Neural cell (in vitro differentiated cells): ENCODE measurements at regions not wholly inside any gene's neighbourhood (a gene's known extent, or its start where the extent isn't known, plus 50 kb on each side); places are given as distances from the start of the nearest gene placed in this dataset.

Source experiments
- H2AFZ ChIP-seq: fragments of 200-600, 300-800 bp; sonication (generic), shearing (Covaris generic); 2 replicates; pipeline ENCODE4 v1.6.0; 2014; ENCODE audit warnings: low read depth, mild to moderate bottlenecking, antibody characterized with exemption, low read length, moderate library complexity
- H3F3A ChIP-seq: fragments of 200-600 bp; shearing (Covaris generic); 2 replicates; pipeline ENCODE4 v1.6.1; 2016; ENCODE audit warnings: mild to moderate bottlenecking, moderate library complexity, mixed read lengths, antibody characterized with exemption, low read length; ENCODE audit not compliant: insufficient read depth, poor library complexity, severe bottlenecking
- H3K27ac ChIP-seq: fragments of 200-600, 300-800 bp; sonication (generic), shearing (Covaris generic); 2 replicates; pipeline ENCODE4 v1.5.1; 2014; ENCODE audit warnings: mild to moderate bottlenecking, low read length, moderate library complexity
- H3K27me3 ChIP-seq: fragments of 300-800, 200-600 bp; sonication (generic), shearing (Covaris generic); 2 replicates; pipeline ENCODE4 v1.6.0; 2014; ENCODE audit warnings: mild to moderate bottlenecking, low read depth, low read length, moderate library complexity; ENCODE audit not compliant: insufficient read depth
- H3K36me3 ChIP-seq: fragments of 300-800, 200-600 bp; sonication (generic), shearing (Covaris generic); 2 replicates; pipeline ENCODE4 v1.5.1; 2014; ENCODE audit warnings: mild to moderate bottlenecking, antibody characterized with exemption, low read length, moderate library complexity; ENCODE audit not compliant: insufficient read depth
- H3K4me2 ChIP-seq: fragments of 300-800, 200-600 bp; sonication (generic), shearing (Covaris generic); 2 replicates; pipeline ENCODE4 v1.6.0; 2014; ENCODE audit warnings: mild to moderate bottlenecking, low read length
- H3K4me3 ChIP-seq: fragments of 300-800, 200-600 bp; sonication (generic), shearing (Covaris generic); 2 replicates; pipeline ENCODE4 v1.5.1; 2014; ENCODE audit warnings: mild to moderate bottlenecking, low read length, moderate library complexity
- H3K79me2 ChIP-seq: fragments of 200-600 bp; shearing (Covaris generic); replicated peaks from 2 replicates; pipeline ENCODE4 v1.6.0; 2014; ENCODE audit warnings: mild to moderate bottlenecking, low read length, moderate library complexity; ENCODE audit not compliant: insufficient read depth
- H3K9ac ChIP-seq: fragments of 300-800, 200-600 bp; sonication (generic), shearing (Covaris generic); 2 replicates; pipeline ENCODE4 v1.6.1; 2016; ENCODE audit warnings: mild to moderate bottlenecking, low read length, mixed read lengths
- H3K9me2 ChIP-seq: fragments of 200-600 bp; shearing (Covaris generic); 2 replicates; pipeline ENCODE4 v1.6.1; 2016; ENCODE audit warnings: mild to moderate bottlenecking, low read length, mixed read lengths; ENCODE audit not compliant: insufficient read depth
- H3K9me3 ChIP-seq: fragments of 200-600, 300-800 bp; sonication (generic), shearing (Covaris generic); 2 replicates; pipeline ENCODE4 v1.6.1; 2016; ENCODE audit warnings: mild to moderate bottlenecking, mixed run types, low read length, moderate library complexity, mixed read lengths
- H4K20me1 ChIP-seq: fragments of 200-600 bp; shearing (Covaris generic); 2 replicates; pipeline ENCODE4 v1.6.1; 2016; ENCODE audit warnings: mild to moderate bottlenecking, mixed run types; ENCODE audit not compliant: insufficient read depth
- EP300 ChIP-seq: fragments of 450-650 bp; conservative IDR thresholded peaks from 2 replicates; pipeline ENCODE4 v1.6.1; 2014; ENCODE audit warnings: antibody characterized with exemption, mild to moderate bottlenecking, moderate library complexity; ENCODE audit not compliant: poor library complexity, severe bottlenecking
- EZH2 ChIP-seq: fragments of 200-600, 300-800 bp; shearing (Covaris generic), sonication (generic); IDR thresholded peaks from 2 replicates; pipeline ENCODE4 v1.6.1; 2014; ENCODE audit warnings: antibody characterized with exemption, low read length, borderline replicate concordance, mild to moderate bottlenecking; ENCODE audit not compliant: insufficient read depth, poor library complexity, severe bottlenecking
- MXI1 ChIP-seq: fragments of 450-650 bp; conservative IDR thresholded peaks from 2 replicates; pipeline ENCODE4 v1.6.1; 2014; ENCODE audit warnings: antibody characterized with exemption, mild to moderate bottlenecking; ENCODE audit not compliant: poor library complexity, severe bottlenecking
- POLR2AphosphoS5 ChIP-seq: IDR thresholded peaks from 2 replicates; pipeline ENCODE4 v1.6.1; 2012
- RAD21 ChIP-seq: fragments of 450-650 bp; conservative IDR thresholded peaks from 2 replicates; pipeline ENCODE4 v1.6.1; 2014; ENCODE audit warnings: antibody characterized with exemption, mild to moderate bottlenecking, moderate library complexity
- SMC3 ChIP-seq: fragments of 450-650 bp; conservative IDR thresholded peaks from 2 replicates; pipeline ENCODE4 v1.6.1; 2014; ENCODE audit warnings: antibody characterized with exemption, mild to moderate bottlenecking, moderate library complexity; ENCODE audit not compliant: poor library complexity
- TAF1 ChIP-seq: IDR thresholded peaks from 2 replicates; pipeline ENCODE4 v1.6.1; 2012; ENCODE audit warnings: low read depth
- TF ChIP-seq, protein P1 (sequence below): fragments of 450-650 bp; IDR thresholded peaks from 2 replicates; pipeline ENCODE4 v1.5.1; 2014; ENCODE audit warnings: antibody characterized with exemption, mild to moderate bottlenecking, moderate library complexity; ENCODE audit not compliant: poor library complexity, severe bottlenecking
- TF ChIP-seq, protein P2 (sequence below): IDR thresholded peaks from 2 replicates; pipeline ENCODE4 v1.6.1; 2012; ENCODE audit warnings: borderline replicate concordance

GRCh38 chr5:17154211-17154996 lies 63.0 kb upstream of the BASP1 start:
- Histone ChIP-seq H3K27ac (no peak overlapping the region), H4K20me1 (no peaks in the 10 kb centered on the region), H3K4me2 (no peak overlapping the region), H2AFZ (no peak overlapping the region), H3K9ac (no peak overlapping the region), H3K9me2 (no peaks in the 10 kb centered on the region), H3K79me2 (no peaks in the 10 kb centered on the region), H3K27me3 (no peaks in the 10 kb centered on the region), H3K9me3 (no peaks in the 10 kb centered on the region), H3K36me3 (peaks cover 5% of the 10 kb centered on the region), H3F3A (no peaks in the 10 kb centered on the region), H3K4me3 (no peak overlapping the region)
- TF ChIP-seq EZH2, result no peak
- no peak for TF ChIP-seq POLR2AphosphoS5
- TF ChIP-seq MXI1, result no peak
- TF ChIP-seq, protein P1, sequence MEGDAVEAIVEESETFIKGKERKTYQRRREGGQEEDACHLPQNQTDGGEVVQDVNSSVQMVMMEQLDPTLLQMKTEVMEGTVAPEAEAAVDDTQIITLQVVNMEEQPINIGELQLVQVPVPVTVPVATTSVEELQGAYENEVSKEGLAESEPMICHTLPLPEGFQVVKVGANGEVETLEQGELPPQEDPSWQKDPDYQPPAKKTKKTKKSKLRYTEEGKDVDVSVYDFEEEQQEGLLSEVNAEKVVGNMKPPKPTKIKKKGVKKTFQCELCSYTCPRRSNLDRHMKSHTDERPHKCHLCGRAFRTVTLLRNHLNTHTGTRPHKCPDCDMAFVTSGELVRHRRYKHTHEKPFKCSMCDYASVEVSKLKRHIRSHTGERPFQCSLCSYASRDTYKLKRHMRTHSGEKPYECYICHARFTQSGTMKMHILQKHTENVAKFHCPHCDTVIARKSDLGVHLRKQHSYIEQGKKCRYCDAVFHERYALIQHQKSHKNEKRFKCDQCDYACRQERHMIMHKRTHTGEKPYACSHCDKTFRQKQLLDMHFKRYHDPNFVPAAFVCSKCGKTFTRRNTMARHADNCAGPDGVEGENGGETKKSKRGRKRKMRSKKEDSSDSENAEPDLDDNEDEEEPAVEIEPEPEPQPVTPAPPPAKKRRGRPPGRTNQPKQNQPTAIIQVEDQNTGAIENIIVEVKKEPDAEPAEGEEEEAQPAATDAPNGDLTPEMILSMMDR, result no peak
- no peak for TF ChIP-seq RAD21
- TF ChIP-seq, protein P2, sequence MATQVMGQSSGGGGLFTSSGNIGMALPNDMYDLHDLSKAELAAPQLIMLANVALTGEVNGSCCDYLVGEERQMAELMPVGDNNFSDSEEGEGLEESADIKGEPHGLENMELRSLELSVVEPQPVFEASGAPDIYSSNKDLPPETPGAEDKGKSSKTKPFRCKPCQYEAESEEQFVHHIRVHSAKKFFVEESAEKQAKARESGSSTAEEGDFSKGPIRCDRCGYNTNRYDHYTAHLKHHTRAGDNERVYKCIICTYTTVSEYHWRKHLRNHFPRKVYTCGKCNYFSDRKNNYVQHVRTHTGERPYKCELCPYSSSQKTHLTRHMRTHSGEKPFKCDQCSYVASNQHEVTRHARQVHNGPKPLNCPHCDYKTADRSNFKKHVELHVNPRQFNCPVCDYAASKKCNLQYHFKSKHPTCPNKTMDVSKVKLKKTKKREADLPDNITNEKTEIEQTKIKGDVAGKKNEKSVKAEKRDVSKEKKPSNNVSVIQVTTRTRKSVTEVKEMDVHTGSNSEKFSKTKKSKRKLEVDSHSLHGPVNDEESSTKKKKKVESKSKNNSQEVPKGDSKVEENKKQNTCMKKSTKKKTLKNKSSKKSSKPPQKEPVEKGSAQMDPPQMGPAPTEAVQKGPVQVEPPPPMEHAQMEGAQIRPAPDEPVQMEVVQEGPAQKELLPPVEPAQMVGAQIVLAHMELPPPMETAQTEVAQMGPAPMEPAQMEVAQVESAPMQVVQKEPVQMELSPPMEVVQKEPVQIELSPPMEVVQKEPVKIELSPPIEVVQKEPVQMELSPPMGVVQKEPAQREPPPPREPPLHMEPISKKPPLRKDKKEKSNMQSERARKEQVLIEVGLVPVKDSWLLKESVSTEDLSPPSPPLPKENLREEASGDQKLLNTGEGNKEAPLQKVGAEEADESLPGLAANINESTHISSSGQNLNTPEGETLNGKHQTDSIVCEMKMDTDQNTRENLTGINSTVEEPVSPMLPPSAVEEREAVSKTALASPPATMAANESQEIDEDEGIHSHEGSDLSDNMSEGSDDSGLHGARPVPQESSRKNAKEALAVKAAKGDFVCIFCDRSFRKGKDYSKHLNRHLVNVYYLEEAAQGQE, result no peak
- no peak for TF ChIP-seq SMC3
- TF ChIP-seq EP300, result no peak
- TF ChIP-seq TAF1, result no peak

- H3K9me3 ChIP-seq, result no peaks in the 10 kb centered on the region
- peaks cover 5% of the 10 kb centered on the region for H3K36me3 ChIP-seq
- H3K27me3 ChIP-seq, result no peaks in the 10 kb centered on the region
- no peaks in the 10 kb centered on the region for H3F3A ChIP-seq
- no peaks in the 10 kb centered on the region for H3K79me2 ChIP-seq
- no peaks in the 10 kb centered on the region for H3K9me2 ChIP-seq
- no peaks in the 10 kb centered on the region for H4K20me1 ChIP-seq
- H3K4me3 ChIP-seq, result no peak overlapping the region
- no peak overlapping the region for H3K9ac ChIP-seq
- no peak overlapping the region for H3K4me2 ChIP-seq
- no peak overlapping the region for H3K27ac ChIP-seq
- TF ChIP-seq, protein P2, result no peak
- no peak for TF ChIP-seq SMC3
- TF ChIP-seq TAF1, result no peak
- TF ChIP-seq MXI1, result no peak
- TF ChIP-seq, protein P1, result no peak
- no peak overlapping the region for H2AFZ ChIP-seq
Measured at GRCh38 chr5:17156463-17156862, 61.0 kb upstream of the BASP1 start.
